Endodermal cell (in vitro differentiated cells): ENCODE measurements at regions not wholly inside any gene's neighbourhood (a gene's known extent, or its start where the extent isn't known, plus 50 kb on each side); places are given as distances from the start of the nearest gene placed in this dataset.

ENCODE experiments used
- DNase-seq: peaks from one replicate; pipeline ENCODE4 v3.0.0-alpha.2; 2017
- H3K27ac ChIP-seq: 2 replicates; pipeline ENCODE4 v1.5.1; 2013; ENCODE audit warnings: mild to moderate bottlenecking, low read depth, low read length, moderate library complexity
- H3K27me3 ChIP-seq: 2 replicates; pipeline ENCODE4 v1.6.1; 2013; ENCODE audit warnings: mild to moderate bottlenecking, low read length, moderate library complexity; ENCODE audit not compliant: insufficient read depth, control insufficient read depth, poor library complexity, severe bottlenecking
- H3K36me3 ChIP-seq: 2 replicates; pipeline ENCODE4 v1.7.0; 2013; ENCODE audit warnings: mild to moderate bottlenecking, low read length, moderate library complexity; ENCODE audit not compliant: control insufficient read depth, insufficient read depth
- H3K4me1 ChIP-seq: one replicate; pipeline ENCODE4 v1.7.0; 2013; ENCODE audit warnings: low read length; ENCODE audit not compliant: control insufficient read depth, insufficient read depth
- H3K4me3 ChIP-seq: 2 replicates; pipeline ENCODE4 v1.5.1; 2013; ENCODE audit warnings: mild to moderate bottlenecking, low read length, moderate library complexity
- H3K9ac ChIP-seq: 2 replicates; pipeline ENCODE4 v1.6.1; 2013; ENCODE audit warnings: mild to moderate bottlenecking, low read length, moderate library complexity; ENCODE audit not compliant: poor library complexity, severe bottlenecking; ENCODE audit errors: extremely low read depth
- H3K9me3 ChIP-seq: 2 replicates; pipeline ENCODE4 v1.6.1; 2013; ENCODE audit warnings: mild to moderate bottlenecking, low read length, moderate library complexity; ENCODE audit not compliant: control insufficient read depth
- H3K27ac Mint-ChIP-seq: 2 replicates; pipeline ENCODE4 v1.8.0; 2020; ENCODE audit warnings: mixed read lengths
- H3K27me3 Mint-ChIP-seq: 2 replicates; pipeline ENCODE4 v1.8.0; 2021; ENCODE audit warnings: mild to moderate bottlenecking, mixed read lengths; ENCODE audit not compliant: insufficient read depth
- H3K36me3 Mint-ChIP-seq: 2 replicates; pipeline ENCODE4 v1.8.0; 2020; ENCODE audit warnings: low read depth, mixed read lengths
- H3K4me1 Mint-ChIP-seq: 2 replicates; pipeline ENCODE4 v1.8.0; 2020; ENCODE audit warnings: mixed read lengths
- H3K4me3 Mint-ChIP-seq: 2 replicates; pipeline ENCODE4 v1.8.0; 2020; ENCODE audit warnings: mild to moderate bottlenecking, moderate library complexity, mixed read lengths
- H3K9me3 Mint-ChIP-seq: 2 replicates; pipeline ENCODE4 v1.8.0; 2020; ENCODE audit warnings: mild to moderate bottlenecking, mixed read lengths
- CTCF ChIP-seq: fragments of 200-600 bp; sonication (generic); conservative IDR thresholded peaks from 2 replicates; pipeline ENCODE4 v1.5.0; 2021; ENCODE audit warnings: antibody characterized with exemption, mild to moderate bottlenecking
- whole genome bisulfite sequencing, 2 experiments: methylation state at CpG; one replicate each; pipeline versions ENCODE4 v1.1.5 to v1.1.7; 2013; ENCODE audit warnings: missing lambda C conversion rate in 2 of 2, mixed read lengths in 1 of 2; ENCODE audit not compliant: insufficient coverage in 1 of 2, insufficient read length in 1 of 2; 5-methylcytosine and 5-hydroxymethylcytosine counted together

GRCh38 chr22:47899894-47900293, 1137.4 kb downstream of the TBC1D22A start:
- H3K36me3 ChIP-seq, result no peaks in the 10 kb centered on the region
- no peak overlapping the region for H3K27ac Mint-ChIP-seq
- no peak overlapping the region for H3K9ac ChIP-seq
- H3K27me3 ChIP-seq, result no peaks in the 10 kb centered on the region
- no peaks in the 10 kb centered on the region for H3K27me3 Mint-ChIP-seq
- no peak overlapping the region for H3K4me3 ChIP-seq
- no peaks in the 10 kb centered on the region for H3K36me3 Mint-ChIP-seq
- no peaks in the 10 kb centered on the region for H3K4me1 ChIP-seq
- H3K9me3 Mint-ChIP-seq, result peaks cover 73% of the 10 kb centered on the region
- DNase-seq, result no peak
- no peaks in the 10 kb centered on the region for H3K4me1 Mint-ChIP-seq
- 73 to 90% methylated on average over 8 of the region's 8 CpGs for WGBS, 2 experiments
- no peak overlapping the region for H3K4me3 Mint-ChIP-seq
- no peak overlapping the region for H3K27ac ChIP-seq
- H3K9me3 ChIP-seq, result peaks cover 45% of the 10 kb centered on the region
- TF ChIP-seq CTCF, result no peak

- H3K27ac Mint-ChIP-seq, result no peak overlapping the region
- 93% methylated on average over 3 of the region's 3 CpGs for WGBS, 2 experiments
- no peak for TF ChIP-seq CTCF
Observed at GRCh38 chr22:47898946-47899345, 1136.5 kb downstream of the TBC1D22A start.

GRCh38 chr22:47891609-47892008, 1129.2 kb downstream of the TBC1D22A start:
- H3K4me3 Mint-ChIP-seq, result no peak overlapping the region

More at GRCh38 chr22:47898946-47899345, 1136.5 kb downstream of the TBC1D22A start:
- H3K9me3 Mint-ChIP-seq, result peaks cover 67% of the 10 kb centered on the region
- Histone ChIP-seq H3K27me3 (no peaks in the 10 kb centered on the region), H3K4me3 (peak overlapping the region; percentile 12), H3K36me3 (no peaks in the 10 kb centered on the region), H3K4me1 (no peaks in the 10 kb centered on the region), H3K27ac (no peak overlapping the region), H3K9ac (no peak overlapping the region), H3K9me3 (peaks cover 42% of the 10 kb centered on the region)
- H3K4me3 Mint-ChIP-seq, result no peak overlapping the region
- no peaks in the 10 kb centered on the region for H3K4me1 Mint-ChIP-seq
- H3K27me3 Mint-ChIP-seq, result no peaks in the 10 kb centered on the region
- DNase-seq, result no peak
- H3K36me3 Mint-ChIP-seq, result no peaks in the 10 kb centered on the region

More at GRCh38 chr22:47891609-47892008, 1129.2 kb downstream of the TBC1D22A start:
- Histone ChIP-seq H3K4me3 (no peak overlapping the region), H3K4me1 (no peaks in the 10 kb centered on the region), H3K27ac (no peak overlapping the region), H3K36me3 (no peaks in the 10 kb centered on the region), H3K9ac (no peak overlapping the region), H3K9me3 (peaks cover 66% of the 10 kb centered on the region), H3K27me3 (no peaks in the 10 kb centered on the region)
- Mint-ChIP-seq H3K4me1 (no peaks in the 10 kb centered on the region), H3K27me3 (peaks cover 1% of the 10 kb centered on the region), H3K36me3 (no peaks in the 10 kb centered on the region), H3K9me3 (peaks cover 56% of the 10 kb centered on the region), H3K27ac (no peak overlapping the region)
- 53 to 75% methylated on average over 3 to 6 of the region's 6 CpGs for WGBS, 2 experiments
- DNase-seq, result no peak
- TF ChIP-seq CTCF, result no peak
